ENCODE measurements at regions not wholly inside any gene's neighbourhood (a gene's known extent, or its start where the extent isn't known, plus 50 kb on each side); places are given as distances from the start of the nearest gene placed in this dataset.

- no peak for TF ChIP-seq ZNF10 (tag by site-specific recombination; IDR thresholded peaks at IDR 0.05)
- TF ChIP-seq REST (tag by site-specific recombination; IDR thresholded peaks at IDR 0.05), result no peak
- TF ChIP-seq ZBTB48 (tag by site-specific recombination; IDR thresholded peaks at IDR 0.05), result no peak
- TF ChIP-seq KLF16 (tag by site-specific recombination; IDR thresholded peaks at IDR 0.05), result no peak
- no peak for TF ChIP-seq ZNF37A (tag by site-specific recombination; IDR thresholded peaks at IDR 0.05)
These were observed 661.5 kb upstream of the FRG1 start (continued) for GRCh38 chr4:189279188-189279587.

GRCh38 chr4:189285377-189285776 is 655.3 kb upstream of the FRG1 start:
- CTCF ChIA-PET, result no interaction called here
- H3K4me3 ChIP-seq (ENCODE audit: low read depth, low read length), result no peak overlapping the region
- no peaks in the 10 kb centered on the region for H3K9me3 ChIP-seq (ENCODE audit: control insufficient read depth, insufficient read depth, low read depth, low read length)
- no peaks in the 10 kb centered on the region for H3K4me1 ChIP-seq (ENCODE audit: control insufficient read depth, insufficient read depth, low read length)
- no peak overlapping the region for H3K27ac ChIP-seq (ENCODE audit: extremely low read depth, low read depth, low read length)
- no peaks in the 10 kb centered on the region for H3K36me3 ChIP-seq (ENCODE audit: control insufficient read depth in 2 of 2, insufficient read depth in 1 of 2, low read length in 2 of 2)
- POLR2A ChIA-PET, result no interaction called here
- TF ChIP-seq ZNF629 (tag by site-specific recombination; IDR thresholded peaks at IDR 0.05), result no peak
- TF ChIP-seq ZNF596 (tag by site-specific recombination; IDR thresholded peaks at IDR 0.05), result no peak
- TF ChIP-seq SP2 (tag by site-specific recombination; IDR thresholded peaks at IDR 0.05), result no peak
- no peak for TF ChIP-seq OVOL3 (tag by site-specific recombination; IDR thresholded peaks at IDR 0.05)
- TF ChIP-seq ZNF423 (tag by site-specific recombination; IDR thresholded peaks at IDR 0.05), result no peak
- TF ChIP-seq ZNF280C (tag by site-specific recombination; IDR thresholded peaks at IDR 0.05), result no peak

- CTCF ChIA-PET, result no interaction called here
- H3K4me3 ChIP-seq (ENCODE audit: low read depth, low read length), result no peak overlapping the region
- no peak overlapping the region for H3K27ac ChIP-seq (ENCODE audit: extremely low read depth, low read depth, low read length)
- H3K4me1 ChIP-seq (ENCODE audit: control insufficient read depth, insufficient read depth, low read length), result no peaks in the 10 kb centered on the region
- no peak for TF ChIP-seq ZNF37A (tag by site-specific recombination; IDR thresholded peaks at IDR 0.05)
- no peaks in the 10 kb centered on the region for H3K36me3 ChIP-seq (ENCODE audit: control insufficient read depth in 2 of 2, insufficient read depth in 1 of 2, low read length in 2 of 2)
- no peaks in the 10 kb centered on the region for H3K9me3 ChIP-seq (ENCODE audit: control insufficient read depth, insufficient read depth, low read depth, low read length)
- POLR2A ChIA-PET, result no interaction called here
These were observed 648.7 kb upstream of the FRG1 start for GRCh38 chr4:189291939-189292338.

- Histone ChIP-seq H3K4me1 (ENCODE audit: control insufficient read depth, insufficient read depth, low read length) (no peaks in the 10 kb centered on the region), H3K4me3 (ENCODE audit: low read depth, low read length) (no peak overlapping the region), H3K27ac (ENCODE audit: extremely low read depth, low read depth, low read length) (no peak overlapping the region), H3K36me3 (ENCODE audit: control insufficient read depth in 2 of 2, insufficient read depth in 1 of 2, low read length in 2 of 2) (no peaks in the 10 kb centered on the region), H3K9me3 (ENCODE audit: control insufficient read depth, insufficient read depth, low read depth, low read length) (no peaks in the 10 kb centered on the region)
- TF ChIP-seq ZNF518A (tag by site-specific recombination; conservative IDR thresholded peaks at IDR 0.05; ENCODE audit: low read depth), result no peak
- TF ChIP-seq ZNF707 (tag by site-specific recombination; IDR thresholded peaks at IDR 0.05), result no peak
- TF ChIP-seq ZNF548 (tag by site-specific recombination; IDR thresholded peaks at IDR 0.05), result no peak
- no peak for TF ChIP-seq ZNF677 (tag by site-specific recombination; IDR thresholded peaks at IDR 0.05)
- no peak for TF ChIP-seq ZNF747 (tag by site-specific recombination; IDR thresholded peaks at IDR 0.05)
- TF ChIP-seq ZNF37A (tag by site-specific recombination; IDR thresholded peaks at IDR 0.05), result no peak
- TF ChIP-seq ZIC2 (tag by site-specific recombination; IDR thresholded peaks at IDR 0.05), result no peak
- no peak for TF ChIP-seq MZF1 (tag by site-specific recombination; IDR thresholded peaks at IDR 0.05; ENCODE audit: borderline replicate concordance)
- no peak for TF ChIP-seq ZEB2 (tag by site-specific recombination; IDR thresholded peaks at IDR 0.05)
- POLR2A ChIA-PET, result no interaction called here
- CTCF ChIA-PET, result no interaction called here
These were observed 647.2 kb upstream of the FRG1 start for GRCh38 chr4:189293459-189293858.
